ENCODE measurements at regions not wholly inside any gene's neighbourhood (a gene's known extent, or its start where the extent isn't known, plus 50 kb on each side); places are given as distances from the start of the nearest gene placed in this dataset.

- no peak for DNase-seq (ENCODE audit: low read depth)
- in situ Hi-C loops (cut with HindIII; ENCODE audit: low pct_unique_long_range_greater_than_20kb, low sequenced_read_pairs) = no loop called here
These were observed 79.1 kb upstream of the DYNC1I2 start for GRCh38 chr2:171608168-171608567.

GRCh38 chr2:171610824-171611223 lies 76.4 kb upstream of the DYNC1I2 start:
- in situ Hi-C loops (cut with HindIII; ENCODE audit: low pct_unique_long_range_greater_than_20kb, low sequenced_read_pairs) = no loop called here
- no peak for DNase-seq (ENCODE audit: low read depth)

- in situ Hi-C loops (cut with HindIII; ENCODE audit: low pct_unique_long_range_greater_than_20kb, low sequenced_read_pairs) = no loop called here
- no peak for DNase-seq (ENCODE audit: low read depth)
These were observed 72.2 kb upstream of the DYNC1I2 start for GRCh38 chr2:171615069-171615468.

GRCh38 chr2:171617981-171618380 lies 69.3 kb upstream of the DYNC1I2 start:
- in situ Hi-C loops (cut with HindIII; ENCODE audit: low pct_unique_long_range_greater_than_20kb, low sequenced_read_pairs) = no loop called here
- no peak for DNase-seq (ENCODE audit: low read depth)

GRCh38 chr2:171625006-171625405 lies 62.3 kb upstream of the DYNC1I2 start:
- in situ Hi-C loops (cut with HindIII; ENCODE audit: low pct_unique_long_range_greater_than_20kb, low sequenced_read_pairs) = no loop called here
- no peak for DNase-seq (ENCODE audit: low read depth)

GRCh38 chr2:171626949-171627348 lies 60.3 kb upstream of the DYNC1I2 start:
- in situ Hi-C loops (cut with HindIII; ENCODE audit: low pct_unique_long_range_greater_than_20kb, low sequenced_read_pairs) = no loop called here
- no peak for DNase-seq (ENCODE audit: low read depth)

- no peak for DNase-seq (ENCODE audit: low read depth)
- in situ Hi-C loops (cut with HindIII; ENCODE audit: low pct_unique_long_range_greater_than_20kb, low sequenced_read_pairs) = no loop called here
These were observed 59.9 kb upstream of the DYNC1I2 start for GRCh38 chr2:171627412-171627811.

- DNase-seq (ENCODE audit: low read depth) = no peak
- in situ Hi-C loops (cut with HindIII; ENCODE audit: low pct_unique_long_range_greater_than_20kb, low sequenced_read_pairs) = no loop called here
These were observed 58.2 kb upstream of the DYNC1I2 start for GRCh38 chr2:171629113-171629512.

- in situ Hi-C loops (cut with HindIII; ENCODE audit: low pct_unique_long_range_greater_than_20kb, low sequenced_read_pairs) = no loop called here
- no peak for DNase-seq (ENCODE audit: low read depth)
These were observed 57.0 kb upstream of the DYNC1I2 start for GRCh38 chr2:171630089-171630770.

- in situ Hi-C loops (cut with HindIII; ENCODE audit: low pct_unique_long_range_greater_than_20kb, low sequenced_read_pairs) = no loop called here
- DNase-seq (ENCODE audit: low read depth) = peak; percentile 8
These were observed 56.2 kb upstream of the DYNC1I2 start for GRCh38 chr2:171630812-171631626.

Measured in Caki2 (cell line).